ENCODE measurements at regions not wholly inside any gene's neighbourhood (a gene's known extent, or its start where the extent isn't known, plus 50 kb on each side); places are given as distances from the start of the nearest gene placed in this dataset.

DNA sequence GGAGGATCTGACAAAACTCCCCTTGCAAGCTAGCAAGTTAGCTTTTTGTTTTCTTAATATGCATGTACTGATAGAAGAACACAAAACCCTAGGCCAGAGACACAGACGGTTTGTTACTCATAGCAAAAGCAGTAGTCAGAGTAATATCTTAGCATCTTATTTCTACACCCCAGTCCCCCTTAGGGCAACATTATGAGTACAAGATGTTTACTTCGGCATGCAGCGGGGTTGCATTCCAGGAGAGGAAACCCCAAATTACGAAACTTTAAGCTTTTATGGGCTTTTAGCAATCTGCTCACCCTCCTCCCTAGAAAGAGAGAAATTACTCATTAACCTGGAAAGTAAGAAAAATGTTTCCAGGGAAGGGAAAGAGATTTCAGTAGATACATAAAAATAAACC lies 1286.9 kb downstream of the EPHA7 start:
- TF ChIP-seq, protein P1, sequence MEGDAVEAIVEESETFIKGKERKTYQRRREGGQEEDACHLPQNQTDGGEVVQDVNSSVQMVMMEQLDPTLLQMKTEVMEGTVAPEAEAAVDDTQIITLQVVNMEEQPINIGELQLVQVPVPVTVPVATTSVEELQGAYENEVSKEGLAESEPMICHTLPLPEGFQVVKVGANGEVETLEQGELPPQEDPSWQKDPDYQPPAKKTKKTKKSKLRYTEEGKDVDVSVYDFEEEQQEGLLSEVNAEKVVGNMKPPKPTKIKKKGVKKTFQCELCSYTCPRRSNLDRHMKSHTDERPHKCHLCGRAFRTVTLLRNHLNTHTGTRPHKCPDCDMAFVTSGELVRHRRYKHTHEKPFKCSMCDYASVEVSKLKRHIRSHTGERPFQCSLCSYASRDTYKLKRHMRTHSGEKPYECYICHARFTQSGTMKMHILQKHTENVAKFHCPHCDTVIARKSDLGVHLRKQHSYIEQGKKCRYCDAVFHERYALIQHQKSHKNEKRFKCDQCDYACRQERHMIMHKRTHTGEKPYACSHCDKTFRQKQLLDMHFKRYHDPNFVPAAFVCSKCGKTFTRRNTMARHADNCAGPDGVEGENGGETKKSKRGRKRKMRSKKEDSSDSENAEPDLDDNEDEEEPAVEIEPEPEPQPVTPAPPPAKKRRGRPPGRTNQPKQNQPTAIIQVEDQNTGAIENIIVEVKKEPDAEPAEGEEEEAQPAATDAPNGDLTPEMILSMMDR (IDR thresholded peaks at IDR 0.05), result no peak
- DNase-seq (ENCODE audit: low spot score), result no peak
- Histone ChIP-seq H3K4me3 (no peak overlapping the region), H3K27ac (no peak overlapping the region)

DNA sequence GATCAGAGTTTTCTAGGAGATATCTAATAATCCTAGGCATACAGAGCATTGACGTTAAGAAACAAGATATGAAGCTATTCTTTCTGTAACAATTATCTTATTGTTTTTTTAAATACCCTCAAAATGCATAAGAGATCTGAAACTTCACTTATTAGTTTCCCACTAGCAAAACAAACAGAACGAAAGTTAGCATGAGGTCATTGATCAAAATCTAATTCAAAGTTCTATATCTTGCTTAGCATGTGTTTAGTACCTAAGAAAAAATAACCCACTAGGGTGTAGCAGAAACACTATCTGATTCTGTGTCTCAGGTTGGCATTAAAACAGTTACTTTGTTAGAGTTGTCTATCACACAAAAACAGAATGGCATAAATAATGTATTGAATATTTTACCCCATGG lies 1288.4 kb downstream of the EPHA7 start:
- no peak for DNase-seq (ENCODE audit: low spot score)
- no peak overlapping the region for H3K4me3 ChIP-seq
- no peak overlapping the region for H3K27ac ChIP-seq
- TF ChIP-seq, protein P1 (IDR thresholded peaks at IDR 0.05), result no peak

DNA sequence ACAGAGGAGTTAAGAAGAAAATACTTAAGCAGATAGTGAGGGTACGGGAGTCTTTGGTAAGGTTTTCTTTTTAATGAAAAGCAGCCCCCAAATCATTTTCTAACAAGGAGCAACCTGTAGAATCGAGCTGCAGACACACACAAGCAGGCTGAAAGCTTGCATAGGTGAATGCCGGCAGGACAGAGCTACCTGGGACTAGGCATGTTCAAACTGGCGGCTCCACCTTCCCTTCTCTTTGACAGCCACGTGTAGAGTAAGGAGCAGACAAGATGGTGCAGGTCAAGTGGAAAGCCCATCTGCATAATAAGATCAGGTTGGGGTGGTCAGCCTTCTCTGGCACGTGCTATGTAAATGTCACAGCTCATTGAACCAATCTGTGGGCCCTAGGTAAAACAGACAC lies 1292.4 kb downstream of the EPHA7 start:
- TF ChIP-seq, protein P1 (IDR thresholded peaks at IDR 0.05), result no peak
- Histone ChIP-seq H3K27ac (no peak overlapping the region), H3K4me3 (no peak overlapping the region)
- no peak for DNase-seq (ENCODE audit: low spot score)

DNA sequence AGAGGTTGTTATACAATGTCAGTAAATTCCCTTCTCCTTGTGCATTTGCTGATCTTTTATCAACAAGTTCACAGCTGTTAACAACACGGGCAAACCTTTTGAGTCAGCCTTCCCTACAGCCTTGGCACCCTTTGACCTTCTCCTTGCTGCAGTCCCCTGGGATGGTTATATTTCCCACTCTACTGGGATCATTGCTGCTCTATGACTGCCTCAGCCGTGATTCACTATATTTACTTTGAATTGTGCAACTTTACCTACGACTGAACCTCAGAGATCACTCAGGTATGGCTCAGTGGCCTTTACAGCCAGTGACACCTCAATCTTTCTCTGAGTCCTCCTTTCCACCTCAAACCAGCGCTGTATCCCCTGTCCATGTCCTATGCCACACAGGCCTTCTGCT lies 1293.3 kb downstream of the EPHA7 start:
- H3K27ac ChIP-seq, result no peak overlapping the region
- TF ChIP-seq, protein P1 (IDR thresholded peaks at IDR 0.05), result no peak
- DNase-seq (ENCODE audit: low spot score), result no peak
- no peak overlapping the region for H3K4me3 ChIP-seq

DNA sequence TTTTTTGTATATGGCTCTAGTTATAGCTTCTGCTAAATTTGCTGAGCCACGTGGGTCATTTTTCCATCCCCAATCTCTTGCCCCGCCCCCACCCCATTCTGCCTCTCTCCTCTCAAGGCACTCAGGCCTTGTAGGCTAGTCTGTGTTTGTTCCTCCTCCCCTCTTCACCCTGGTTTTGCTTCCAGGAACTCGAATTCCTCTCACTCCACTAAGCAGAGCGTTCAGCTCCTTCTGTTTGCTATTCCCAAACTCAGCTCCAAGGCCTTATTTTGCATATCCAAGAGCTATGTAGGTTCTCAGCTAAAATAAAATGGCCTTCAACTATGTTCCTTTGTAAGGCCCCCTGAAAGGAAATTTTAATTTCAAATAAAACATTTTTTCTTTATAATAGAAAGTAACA lies 1293.7 kb downstream of the EPHA7 start:
- H3K27ac ChIP-seq, result no peak overlapping the region
- TF ChIP-seq, protein P1 (IDR thresholded peaks at IDR 0.05), result no peak
- no peak overlapping the region for H3K4me3 ChIP-seq
- DNase-seq (ENCODE audit: low spot score), result no peak

DNA sequence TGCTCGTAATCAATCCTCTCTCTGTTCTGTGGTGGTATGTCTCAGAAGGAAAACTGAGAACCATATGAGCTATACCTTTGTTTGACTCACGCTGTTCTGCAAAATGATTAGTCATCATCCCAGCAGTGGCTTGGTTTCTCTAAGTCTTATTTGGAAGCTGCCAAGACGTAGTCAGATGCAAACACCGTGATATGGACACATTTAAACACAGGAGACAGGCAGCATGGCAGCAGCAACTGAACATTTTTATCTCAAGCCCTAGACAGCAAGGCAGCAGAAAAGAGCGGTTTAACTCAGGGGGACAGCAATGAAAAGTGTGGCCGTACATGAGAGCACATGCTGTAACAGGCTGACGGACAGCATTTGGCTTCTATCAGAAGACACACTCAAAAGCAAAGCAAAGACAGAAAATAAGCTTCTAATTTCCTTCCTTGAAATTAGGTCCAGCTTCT lies 1295.1 kb downstream of the EPHA7 start:
- no peak for DNase-seq (ENCODE audit: low spot score)
- Histone ChIP-seq H3K4me3 (no peak overlapping the region), H3K27ac (no peak overlapping the region)

DNA sequence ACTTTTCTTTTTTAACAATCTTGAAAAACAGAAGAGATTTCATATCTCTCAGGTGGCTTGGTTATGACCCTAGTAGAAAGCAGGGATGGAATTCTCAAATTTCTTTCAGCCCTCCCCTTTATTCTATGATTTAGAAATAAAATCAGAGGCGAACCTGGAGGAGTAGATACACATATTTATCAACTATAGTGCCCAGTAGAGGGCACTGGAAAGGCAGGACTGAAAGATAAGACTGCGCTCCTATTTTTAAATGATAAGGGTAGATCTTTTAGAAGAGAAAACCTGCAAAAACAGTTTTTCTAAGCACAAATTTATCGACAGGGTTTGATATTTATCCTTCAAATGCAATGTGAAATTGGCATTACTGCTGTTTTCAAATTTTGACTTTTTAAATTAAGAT lies 1296.6 kb downstream of the EPHA7 start:
- no peak for DNase-seq (ENCODE audit: low spot score)
- H3K4me3 ChIP-seq, result no peak overlapping the region
- TF ChIP-seq, protein P1 (IDR thresholded peaks at IDR 0.05), result no peak
- no peak overlapping the region for H3K27ac ChIP-seq

More for the DNA sequence above, 1295.1 kb downstream of the EPHA7 start:
- TF ChIP-seq, protein P1 (IDR thresholded peaks at IDR 0.05), result no peak
